SK-N-SH treated with all-trans-retinoic acid at 6 μM for 48 hours (cell line): ENCODE measurements at regions not wholly inside any gene's neighbourhood (a gene's known extent, or its start where the extent isn't known, plus 50 kb on each side); places are given as distances from the start of the nearest gene placed in this dataset.

ENCODE experiments used
- OSR1 ChIP-seq: fragments of 250-450 bp; sonication (Bioruptor Pico); IDR thresholded peaks from 2 replicates; pipeline ENCODE4 v1.8.0; 2022; ENCODE audit warnings: moderate library complexity, mild to moderate bottlenecking, inconsistent platforms
- PATZ1 ChIP-seq: fragments of 250-450 bp; sonication (Bioruptor Pico); IDR thresholded peaks from 2 replicates; pipeline ENCODE4 v1.8.0; 2020; ENCODE audit warnings: mild to moderate bottlenecking, moderate library complexity, borderline replicate concordance
- ZNF565 ChIP-seq: fragments of 450-650 bp; formaldehyde crosslinking; conservative IDR thresholded peaks from 2 replicates; pipeline ENCODE4 v1.5.0; 2020; ENCODE audit warnings: low read depth, mild to moderate bottlenecking, moderate library complexity

GRCh38 chr4:54941994-54942552, 183.3 kb downstream of the KDR start:
- TF ChIP-seq PATZ1 (CRISPR knock-in tag) (no peak), ZNF565 (CRISPR knock-in tag) (no peak), OSR1 (CRISPR knock-in tag) (no peak)
